Spleen (tissue), 11 donors: ENCODE measurements at regions not wholly inside any gene's neighbourhood (a gene's known extent, or its start where the extent isn't known, plus 50 kb on each side); places are given as distances from the start of the nearest gene placed in this dataset.

Experiments used
- DNase-seq: peaks from one replicate; pipeline ENCODE4 v3.0.0-alpha.2; 2020
- H3K27ac ChIP-seq, 8 donors: fragments of 200-600 bp; sonication (generic) in 7 of 8; 1 replicate in 4 of 8; 2 replicates in 4 of 8; pipeline versions ENCODE4 v1.5.0 to v1.8.0; 2016 to 2021; ENCODE audit warnings: inconsistent platforms in 4 of 8, mild to moderate bottlenecking in 4 of 8, moderate library complexity in 1 of 8
- H3K27me3 ChIP-seq, 7 donors: fragments of 200-600 bp; sonication (generic) in 6 of 7; replicated peaks in 1 of 7; 1 replicate in 4 of 7; 2 replicates in 3 of 7; pipeline versions ENCODE4 v1.5.0 to v1.8.0; 2016 to 2021; ENCODE audit warnings: inconsistent platforms in 3 of 7, mild to moderate bottlenecking in 1 of 7
- H3K36me3 ChIP-seq, 6 donors: fragments of 200-600 bp; sonication (generic) in 5 of 6; 1 replicate in 4 of 6; 2 replicates in 2 of 6; pipeline versions ENCODE4 v1.5.0 to v1.8.0; 2016 to 2021; ENCODE audit warnings: inconsistent platforms in 2 of 6
- H3K4me1 ChIP-seq, 6 donors: fragments of 200-600 bp; sonication (generic) in 5 of 6; 1 replicate in 3 of 6; 2 replicates in 3 of 6; pipeline versions ENCODE4 v1.5.0 to v1.8.0; 2016 to 2021; ENCODE audit warnings: inconsistent platforms in 3 of 6
- H3K4me3 ChIP-seq, 8 donors: fragments of 200-600 bp; sonication (generic) in 7 of 8; 1 replicate in 4 of 8; 2 replicates in 4 of 8; pipeline versions ENCODE4 v1.5.0 to v1.8.0; 2016 to 2021; ENCODE audit warnings: inconsistent platforms in 4 of 8, mild to moderate bottlenecking in 4 of 8, moderate library complexity in 2 of 8
- H3K9me3 ChIP-seq, 8 donors: fragments of 200-600 bp; sonication (generic) in 7 of 8; 1 replicate in 4 of 8; 2 replicates in 4 of 8; pipeline versions ENCODE4 v1.5.0 to v1.8.0; 2016 to 2021; ENCODE audit warnings: inconsistent platforms in 4 of 8
- POLR2A ChIP-seq, 3 donors: fragments of 450-650 bp; IDR thresholded peaks; one replicate each; pipeline ENCODE4 v1.5.1; 2017; ENCODE audit warnings: antibody characterized with exemption in 3 of 3, mild to moderate bottlenecking in 1 of 3
- POLR2AphosphoS5 ChIP-seq, 3 donors: sonication (generic); formaldehyde crosslinking; IDR thresholded peaks; one replicate each; pipeline ENCODE4 v1.5.1; 2017; ENCODE audit warnings: antibody characterized with exemption in 3 of 3
- WGBS, 5 donors: extraction: QIAGEN DNeasy Blood & Tissue Kit in 3 of 5; methylation state at CpG; one replicate each; pipeline versions ENCODE4 v1.1.5 to v1.1.7; 2013 to 2018; 5-methylcytosine and 5-hydroxymethylcytosine counted together
- intact Hi-C: fragments of 100-400 bp; cut with DNase I; formaldehyde crosslinking; loops from one replicate; pipeline ENCODE4 v1.15.0; 2023; ENCODE audit warnings: low total_unique reads
- TF ChIP-seq, protein P1 (sequence below), 11 experiments: fragments of 200-600 bp in 7 of 11; fragments of 450-650 bp in 4 of 11; sonication (generic) in 4 of 11; IDR thresholded peaks in 8 of 11; conservative IDR thresholded peaks in 3 of 11; 1 replicate in 7 of 11; 2 replicates in 4 of 11; pipeline versions ENCODE4 v1.4.0 to v1.8.0; 2016 to 2021; ENCODE audit warnings: antibody characterized with exemption in 11 of 11, inconsistent platforms in 4 of 11, mild to moderate bottlenecking in 1 of 11
- donor health status: healthy with polysubstance abuse.
- donor health status: DM: no; HTN: no; CAD: no; lungs with moderate emphysema.
- donor health status: DM: no; HTN: no; CAD: no.
- donor health status: Bipolar disorder and iron deficiency.
- donor health status: healthy.
- donor health status: DM: no; HTN: no; CAD: no.
- donor health status: DM: yes; HTN: yes; CAD: no.

DNA sequence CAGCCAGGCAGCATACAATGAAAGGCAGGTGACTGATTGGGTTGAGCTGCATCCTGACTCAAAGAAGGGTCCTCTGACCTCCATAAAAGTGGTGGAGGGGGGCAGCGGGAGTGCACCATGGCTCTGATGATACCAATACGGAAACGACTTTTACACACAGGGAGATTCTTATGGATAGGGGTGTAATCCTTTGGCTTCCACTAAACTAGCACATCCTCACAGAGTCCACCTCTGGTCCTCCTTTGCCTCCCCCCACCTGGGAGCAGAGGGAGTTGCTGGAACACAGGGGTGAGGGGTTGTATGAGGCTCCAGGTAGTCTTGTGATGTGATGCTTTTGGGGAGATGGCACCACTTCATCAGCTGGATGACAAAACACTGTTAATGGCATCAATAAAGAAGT, 361.0 kb downstream of the BARHL2 start:
- 82 to 98% (median 89%) methylated on average over 2 to 3 of the region's 3 CpGs for WGBS, 5 donors
- H3K4me1 ChIP-seq: no peaks in the 10 kb centered on the region
- no peak for DNase-seq
- no peaks in the 10 kb centered on the region for H3K36me3 ChIP-seq
- intact Hi-C loops: no loop called here
- no peak overlapping the region for H3K4me3 ChIP-seq
- no peak overlapping the region for H3K27ac ChIP-seq
- H3K9me3 ChIP-seq: no peaks in the 10 kb centered on the region
- H3K27me3 ChIP-seq: peaks cover 0 to 14% (median 0%) of the 10 kb centered on the region in 7 donors
- no peak for TF ChIP-seq POLR2AphosphoS5 (IDR thresholded peaks at IDR 0.05)
- TF ChIP-seq, protein P1, sequence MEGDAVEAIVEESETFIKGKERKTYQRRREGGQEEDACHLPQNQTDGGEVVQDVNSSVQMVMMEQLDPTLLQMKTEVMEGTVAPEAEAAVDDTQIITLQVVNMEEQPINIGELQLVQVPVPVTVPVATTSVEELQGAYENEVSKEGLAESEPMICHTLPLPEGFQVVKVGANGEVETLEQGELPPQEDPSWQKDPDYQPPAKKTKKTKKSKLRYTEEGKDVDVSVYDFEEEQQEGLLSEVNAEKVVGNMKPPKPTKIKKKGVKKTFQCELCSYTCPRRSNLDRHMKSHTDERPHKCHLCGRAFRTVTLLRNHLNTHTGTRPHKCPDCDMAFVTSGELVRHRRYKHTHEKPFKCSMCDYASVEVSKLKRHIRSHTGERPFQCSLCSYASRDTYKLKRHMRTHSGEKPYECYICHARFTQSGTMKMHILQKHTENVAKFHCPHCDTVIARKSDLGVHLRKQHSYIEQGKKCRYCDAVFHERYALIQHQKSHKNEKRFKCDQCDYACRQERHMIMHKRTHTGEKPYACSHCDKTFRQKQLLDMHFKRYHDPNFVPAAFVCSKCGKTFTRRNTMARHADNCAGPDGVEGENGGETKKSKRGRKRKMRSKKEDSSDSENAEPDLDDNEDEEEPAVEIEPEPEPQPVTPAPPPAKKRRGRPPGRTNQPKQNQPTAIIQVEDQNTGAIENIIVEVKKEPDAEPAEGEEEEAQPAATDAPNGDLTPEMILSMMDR (IDR thresholded peaks at IDR 0.05 in 8 of 11, conservative IDR thresholded peaks at IDR 0.05 in 3 of 11): no peak

DNA sequence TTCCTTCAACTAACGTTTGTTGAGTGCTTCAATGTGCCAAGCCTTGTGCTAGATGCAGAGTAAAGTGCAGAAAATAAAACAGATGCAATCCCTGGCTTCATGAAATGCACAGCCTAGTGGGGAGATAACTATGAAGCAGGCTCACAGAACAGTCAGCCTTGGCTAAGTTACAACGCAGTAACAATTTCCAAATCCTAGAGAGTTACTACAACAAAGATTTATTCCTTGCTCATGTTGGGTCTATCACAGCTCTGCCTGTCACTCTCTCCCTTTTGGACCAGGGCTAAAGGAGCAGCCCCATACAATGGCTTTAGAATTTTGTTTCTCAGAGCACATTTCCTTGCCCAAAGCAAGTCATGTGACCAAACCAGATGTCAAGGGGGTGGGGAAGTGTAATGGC, 359.8 kb downstream of the ZNF326 start:
- Histone ChIP-seq H3K36me3 (no peaks in the 10 kb centered on the region), H3K4me1 (no peaks in the 10 kb centered on the region), H3K4me3 (no peak overlapping the region), H3K27me3 (peaks cover 0 to 8% (median 0%) of the 10 kb centered on the region in 7 donors), H3K27ac (no peak overlapping the region), H3K9me3 (peaks cover 0 to 1% (median under 1%) of the 10 kb centered on the region in 8 donors)
- intact Hi-C loops: no loop called here
- no peak for DNase-seq
- WGBS, 5 donors: 81 to 85% (median 83%) methylated on average over 2 of the region's 2 CpGs
- TF ChIP-seq POLR2AphosphoS5 (IDR thresholded peaks at IDR 0.05): no peak
- no peak for TF ChIP-seq POLR2A (IDR thresholded peaks at IDR 0.05)
- TF ChIP-seq, protein P1 (IDR thresholded peaks at IDR 0.05 in 8 of 11, conservative IDR thresholded peaks at IDR 0.05 in 3 of 11): no peak

DNA sequence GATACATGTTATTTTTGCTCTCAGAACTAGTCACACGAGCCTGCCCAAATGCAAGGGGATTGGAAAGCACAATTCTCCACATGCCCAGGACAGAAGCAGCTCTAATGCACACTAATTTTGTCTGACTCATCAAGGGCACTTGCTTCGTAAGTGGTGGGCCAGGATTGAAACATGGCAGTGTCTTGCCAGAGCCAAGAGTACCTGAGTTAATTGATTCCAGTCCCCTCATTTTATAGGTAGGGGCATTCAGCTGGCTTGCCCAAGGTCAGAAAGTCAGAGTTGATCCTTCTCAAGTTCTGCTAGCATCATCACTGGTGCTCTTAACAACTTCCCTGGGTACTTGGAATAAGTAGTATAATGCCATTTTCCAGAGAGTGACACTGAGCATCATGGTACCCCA, 356.1 kb downstream of the ZNF326 start:
- H3K36me3 ChIP-seq: no peaks in the 10 kb centered on the region
- 27 to 69% (median 58%) methylated on average over 2 of the region's 2 CpGs for WGBS, 5 donors
- H3K27me3 ChIP-seq: peaks cover 0 to 8% (median 0%) of the 10 kb centered on the region in 7 donors
- no peaks in the 10 kb centered on the region for H3K4me1 ChIP-seq
- intact Hi-C loops: no loop called here
- no peak for TF ChIP-seq POLR2A (IDR thresholded peaks at IDR 0.05)
- TF ChIP-seq, protein P1 (IDR thresholded peaks at IDR 0.05 in 8 of 11, conservative IDR thresholded peaks at IDR 0.05 in 3 of 11): no peak
- H3K4me3 ChIP-seq: no peak overlapping the region
- H3K27ac ChIP-seq: no peak overlapping the region
- H3K9me3 ChIP-seq: peaks cover 0 to 26% (median 21%) of the 10 kb centered on the region in 8 donors
- DNase-seq: no peak

DNA sequence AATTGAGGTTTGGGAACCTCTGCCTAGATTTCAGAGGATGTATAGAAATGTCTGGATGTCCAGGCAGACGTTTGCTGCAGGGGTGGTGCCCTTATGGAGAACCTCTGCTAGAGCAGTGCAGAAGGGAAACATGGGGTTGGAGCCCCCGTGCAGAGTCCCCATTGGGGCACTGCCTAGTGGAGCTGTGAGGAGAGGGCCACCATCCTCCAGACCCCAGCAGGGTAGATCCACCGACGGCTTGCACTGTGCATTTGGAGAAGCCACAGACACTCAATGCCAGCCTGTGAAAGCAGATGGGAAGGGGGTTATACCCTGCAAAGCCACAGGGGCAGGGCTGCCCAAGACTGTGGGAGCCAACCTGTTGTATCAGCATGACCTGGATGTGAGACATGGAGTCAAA, 354.6 kb downstream of the ZNF326 start:
- Histone ChIP-seq H3K4me3 (no peak overlapping the region), H3K4me1 (no peaks in the 10 kb centered on the region), H3K36me3 (no peaks in the 10 kb centered on the region), H3K9me3 (peaks cover 0 to 26% (median 21%) of the 10 kb centered on the region in 8 donors), H3K27me3 (no peaks in the 10 kb centered on the region), H3K27ac (no peak overlapping the region)
- DNase-seq: no peak
- 78 to 87% (median 81%) methylated on average over 4 of the region's 4 CpGs for WGBS, 5 donors
- TF ChIP-seq, protein P1 (IDR thresholded peaks at IDR 0.05 in 8 of 11, conservative IDR thresholded peaks at IDR 0.05 in 3 of 11): no peak
- intact Hi-C loops: no loop called here
